ENCODE measurements at regions not wholly inside any gene's neighbourhood (a gene's known extent, or its start where the extent isn't known, plus 50 kb on each side); places are given as distances from the start of the nearest gene placed in this dataset.

- TF ChIP-seq EP300 (IDR thresholded peaks at IDR 0.05; ENCODE audit: borderline replicate concordance) (no peak), YY1 (IDR thresholded peaks at IDR 0.05; ENCODE audit: low read depth) (no peak), RAD21 (IDR thresholded peaks at IDR 0.05; ENCODE audit: low read depth) (no peak), REST (IDR thresholded peaks at IDR 0.05; ENCODE audit: low read depth) (no peak), CEBPB (IDR thresholded peaks at IDR 0.05) (no peak), TAF1 (IDR thresholded peaks at IDR 0.05; ENCODE audit: low read depth) (no peak), TEAD4 (IDR thresholded peaks at IDR 0.05) (no peak)
- TF ChIP-seq, protein P1, sequence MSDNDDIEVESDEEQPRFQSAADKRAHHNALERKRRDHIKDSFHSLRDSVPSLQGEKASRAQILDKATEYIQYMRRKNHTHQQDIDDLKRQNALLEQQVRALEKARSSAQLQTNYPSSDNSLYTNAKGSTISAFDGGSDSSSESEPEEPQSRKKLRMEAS (IDR thresholded peaks at IDR 0.05): no peak
Measured at GRCh38 chr17:33892717-33893591, 362.1 kb upstream of the CCL2 start.

Data from Ishikawa (cell line).